HG02610 (cell line): ENCODE measurements at regions not wholly inside any gene's neighbourhood (a gene's known extent, or its start where the extent isn't known, plus 50 kb on each side); places are given as distances from the start of the nearest gene placed in this dataset.
A peak's percentile ranks its signal among the peaks of the same experiment; 100 is the strongest.

Source experiments
- ATAC-seq: cut with Tn5 transposase; IDR thresholded peaks from one replicate; pipeline ENCODE4 v1.9.1; 2021; ENCODE audit warnings: mild to moderate bottlenecking, moderate library complexity; ENCODE audit not compliant: unreplicated experiment

DNA sequence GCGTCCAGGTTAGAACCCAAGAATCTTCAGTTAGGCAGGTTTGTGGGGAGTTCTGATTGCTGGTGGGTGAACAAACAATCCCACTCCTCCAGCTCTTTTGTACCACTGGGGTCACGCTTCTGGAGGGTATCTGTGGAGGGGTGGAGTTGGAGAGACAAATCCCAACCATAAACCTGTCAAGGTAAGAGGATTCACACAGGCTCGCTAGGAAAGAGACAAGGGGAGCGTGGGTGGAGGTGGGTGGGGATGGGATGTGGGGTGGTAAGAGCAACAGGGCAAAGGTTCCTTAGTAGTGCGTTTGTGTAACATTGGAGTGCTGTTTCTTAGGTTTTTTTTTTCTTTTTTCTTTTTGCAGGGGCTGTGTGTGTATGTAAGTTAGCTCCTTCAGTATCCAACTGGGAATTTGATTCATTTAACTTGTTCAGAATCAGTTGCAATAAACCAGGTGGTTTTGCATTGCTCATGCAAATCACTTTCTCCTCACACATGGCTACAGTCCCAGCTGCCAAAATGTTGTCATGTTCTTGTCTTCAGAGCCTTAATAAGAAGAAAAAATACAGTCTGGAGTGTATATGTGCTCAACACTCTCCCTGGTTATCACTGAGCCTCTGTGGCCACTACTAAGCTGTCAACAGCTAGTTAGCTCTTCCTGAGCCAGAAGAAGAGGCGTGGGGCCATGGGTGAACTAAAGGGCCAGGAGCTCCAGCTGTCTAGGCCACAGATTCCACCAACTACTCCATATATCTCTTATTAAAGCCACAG, 164.0 kb upstream of the RAD23B start:
- ATAC-seq = no peak

DNA sequence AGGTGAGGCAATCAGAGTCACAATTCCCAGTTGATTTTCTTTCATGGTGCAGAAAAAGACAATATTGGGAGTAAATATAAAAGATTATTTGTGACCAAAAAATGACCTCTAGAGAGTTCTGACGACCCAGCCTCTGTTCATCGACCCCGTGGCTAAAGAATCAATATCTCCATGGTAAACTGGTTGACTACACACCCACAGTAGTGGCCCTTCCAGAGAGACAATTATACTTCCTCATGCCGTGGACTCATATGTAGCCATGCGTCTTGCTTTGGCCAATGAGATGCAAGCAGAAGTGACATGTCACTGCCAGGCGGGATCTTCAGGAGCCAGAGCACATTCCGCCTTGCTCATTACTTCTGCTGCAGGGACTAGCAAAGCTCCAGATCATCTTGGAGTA, 163.3 kb upstream of the RAD23B start:
- ATAC-seq = no peak

DNA sequence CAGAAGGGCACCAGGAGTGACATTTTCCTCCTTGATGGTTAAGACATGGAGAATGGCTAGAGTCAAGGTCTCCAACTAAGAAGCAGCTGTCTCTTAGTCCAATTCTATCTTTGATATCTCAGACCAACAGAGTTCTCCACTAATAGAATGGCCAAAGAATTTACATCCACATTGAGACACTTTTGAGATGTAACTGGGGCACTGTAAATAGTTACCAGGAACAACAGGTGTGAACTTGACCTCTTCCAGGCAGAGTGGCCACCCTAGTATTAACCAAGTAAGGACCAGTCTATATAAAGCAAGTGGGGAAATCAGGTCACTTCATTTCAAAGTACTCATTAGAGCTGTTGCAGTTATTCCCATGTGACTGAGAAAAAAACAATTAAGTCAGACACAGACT, 159.7 kb upstream of the RAD23B start:
- no peak for ATAC-seq

DNA sequence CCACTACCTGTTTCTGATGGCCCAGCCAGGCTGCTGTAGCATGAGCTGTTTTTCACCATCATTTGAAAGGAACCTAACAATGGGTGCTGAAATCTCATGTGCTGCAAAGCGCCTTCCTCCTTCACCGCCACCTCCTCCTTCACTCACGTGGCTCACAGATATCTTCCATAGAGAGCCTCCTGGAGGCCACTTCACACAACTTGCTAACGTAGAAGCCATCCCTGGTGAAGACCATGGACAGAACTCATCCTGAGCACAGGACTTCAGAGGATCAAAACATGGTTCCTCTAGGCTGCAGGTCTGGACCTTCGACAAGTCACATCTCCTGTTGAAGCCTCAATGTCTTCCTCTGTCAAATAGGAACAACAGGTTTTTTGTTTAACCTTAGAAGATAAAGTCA, 155.5 kb upstream of the RAD23B start:
- ATAC-seq = no peak

DNA sequence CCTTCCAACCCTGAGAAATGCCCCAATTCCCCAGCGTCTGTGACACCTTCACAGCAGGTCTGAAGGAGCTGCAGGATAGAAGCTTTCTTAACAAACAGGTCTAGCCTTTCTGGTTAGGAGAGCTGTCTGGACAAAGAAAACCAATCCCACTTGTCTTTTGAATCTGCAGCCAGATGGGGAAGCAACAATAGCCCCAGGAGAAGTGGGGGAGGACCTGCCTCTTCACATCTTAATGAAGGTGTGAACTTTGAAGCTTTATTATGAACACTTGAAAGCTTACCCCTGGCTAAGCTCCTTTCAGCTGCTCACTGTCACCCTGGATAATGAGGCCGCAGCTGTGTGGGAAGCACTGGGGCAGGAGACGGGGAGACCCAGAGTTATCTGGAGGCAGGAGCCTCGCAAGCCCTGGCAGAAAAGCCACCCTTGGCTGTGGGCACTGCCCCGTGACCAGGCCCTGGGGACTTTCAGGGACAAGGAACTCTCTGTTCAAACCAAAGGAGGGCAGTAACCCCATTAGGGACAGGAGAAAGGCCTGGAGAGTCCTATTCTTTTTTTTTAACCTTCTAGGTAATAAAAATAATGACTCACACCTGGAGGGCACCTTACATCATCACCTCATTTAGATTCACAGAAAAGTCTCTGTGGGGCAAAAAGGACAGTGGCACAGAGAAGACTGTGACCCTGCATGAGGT, 151.8 kb upstream of the RAD23B start:
- ATAC-seq = no peak

DNA sequence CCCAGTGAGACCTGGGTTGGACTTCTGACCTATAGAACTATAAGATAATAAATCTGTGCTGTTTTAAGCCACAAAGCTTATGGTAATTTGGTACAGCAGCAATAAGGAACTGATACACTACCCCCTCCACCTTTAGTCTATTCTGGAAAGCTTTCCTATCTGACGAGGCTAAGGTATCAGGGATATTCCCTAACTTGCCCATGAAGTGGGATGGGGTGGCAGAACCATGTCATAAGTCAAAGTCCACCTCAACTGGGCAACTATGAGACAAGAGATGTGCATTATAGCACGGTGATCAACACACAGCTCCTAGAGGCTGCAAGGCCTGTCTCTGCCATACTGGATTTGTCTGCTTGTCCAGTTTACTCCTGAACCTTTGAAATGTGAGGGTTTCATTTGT, 146.8 kb upstream of the RAD23B start:
- ATAC-seq = no peak

- ATAC-seq = no peak
Observed at GRCh38 chr9:107137495-107138202, 145.4 kb upstream of the RAD23B start.

GRCh38 chr9:107138261-107138992, 144.7 kb upstream of the RAD23B start:
- no peak for ATAC-seq

DNA sequence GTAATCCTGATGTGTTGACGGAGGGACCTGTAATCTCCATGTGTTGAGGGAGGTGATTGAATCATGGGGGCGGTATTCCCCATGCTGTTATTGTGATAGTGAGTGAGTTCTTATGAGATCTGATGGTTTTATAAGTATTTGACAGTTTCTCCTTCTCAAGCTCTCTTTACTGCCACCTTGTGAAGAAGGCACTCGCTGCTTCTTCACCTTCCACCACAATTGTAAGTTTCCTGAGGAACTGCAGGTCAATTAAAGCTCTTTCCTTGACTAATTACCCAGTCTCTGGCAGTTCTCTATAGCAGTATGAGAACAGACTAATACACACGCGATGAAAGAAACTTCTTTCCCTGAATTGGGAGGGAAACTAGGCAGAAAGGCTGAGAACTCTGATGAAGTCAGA, 141.1 kb upstream of the RAD23B start:
- no peak for ATAC-seq

DNA sequence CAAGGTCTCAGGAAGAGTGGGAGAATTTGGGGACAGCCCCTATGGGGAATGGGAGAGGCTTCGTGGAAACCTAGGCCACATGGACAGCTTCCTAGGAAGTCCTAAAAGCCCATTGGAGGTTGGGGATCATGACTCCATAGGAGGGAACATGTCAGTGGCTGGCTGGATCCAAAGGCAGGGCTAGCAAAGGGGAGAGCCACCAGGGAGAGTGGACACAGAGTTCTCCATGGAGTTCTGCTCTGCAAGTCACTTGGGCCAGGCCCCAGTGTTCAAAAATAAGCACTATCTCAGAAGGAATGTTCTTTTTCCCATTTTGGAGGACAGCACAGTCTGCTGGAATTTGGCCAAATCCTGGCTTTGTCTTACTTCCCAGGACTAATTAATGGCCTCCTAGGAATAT, 140.6 kb upstream of the RAD23B start:
- ATAC-seq = no peak

DNA sequence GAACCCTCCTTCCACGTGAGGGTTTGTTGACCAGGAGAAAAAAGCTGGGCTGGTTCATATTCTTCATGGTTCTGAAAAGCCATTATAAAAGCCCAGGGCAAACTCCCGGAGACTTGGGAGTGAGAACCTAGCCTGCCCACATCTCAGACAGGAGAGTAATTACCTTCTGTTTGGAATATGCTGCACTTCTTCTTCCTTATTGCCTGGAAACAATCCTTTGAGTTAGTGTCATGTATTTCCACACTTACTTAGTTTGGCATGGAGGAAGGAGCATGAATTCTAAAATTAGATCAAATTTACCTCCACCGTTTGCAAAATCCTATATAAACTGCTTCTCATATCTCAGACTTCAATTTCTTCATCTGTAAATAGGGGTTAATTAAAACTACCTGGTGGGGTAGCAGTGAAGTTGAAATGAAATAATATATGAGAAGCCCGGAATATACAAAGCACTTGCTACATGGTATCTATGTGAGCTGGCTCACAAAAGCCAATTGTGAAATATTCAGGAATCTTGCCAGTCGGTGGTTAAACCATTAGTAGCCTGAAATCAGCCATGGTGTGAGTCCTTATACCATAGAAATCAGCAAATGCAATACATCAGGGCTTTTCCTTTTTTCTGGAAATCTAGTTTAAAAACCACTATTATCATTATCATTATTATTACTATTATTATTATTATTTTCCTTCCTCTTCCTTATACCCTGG, 140.0 kb upstream of the RAD23B start:
- no peak for ATAC-seq

GRCh38 chr9:107144475-107144874, 138.6 kb upstream of the RAD23B start:
- no peak for ATAC-seq

DNA sequence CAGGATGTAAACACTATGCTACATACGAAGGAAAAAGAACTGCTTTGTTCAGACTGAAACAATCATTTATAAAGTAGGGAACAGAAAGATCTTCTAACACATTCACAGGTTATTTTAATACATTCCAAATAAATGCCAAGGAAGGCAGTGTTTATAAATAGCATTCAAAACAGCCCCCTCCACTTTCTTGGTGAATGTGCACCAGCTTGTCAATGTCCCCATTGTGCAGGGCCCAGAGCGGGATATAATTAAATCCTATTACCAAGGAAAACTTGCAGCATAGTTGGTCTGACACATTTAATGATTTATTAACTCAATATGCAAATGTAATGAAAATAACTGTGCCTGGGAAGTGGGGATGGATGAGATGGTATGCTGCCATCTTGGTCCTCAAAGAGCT, 135.9 kb upstream of the RAD23B start:
- ATAC-seq = no peak

DNA sequence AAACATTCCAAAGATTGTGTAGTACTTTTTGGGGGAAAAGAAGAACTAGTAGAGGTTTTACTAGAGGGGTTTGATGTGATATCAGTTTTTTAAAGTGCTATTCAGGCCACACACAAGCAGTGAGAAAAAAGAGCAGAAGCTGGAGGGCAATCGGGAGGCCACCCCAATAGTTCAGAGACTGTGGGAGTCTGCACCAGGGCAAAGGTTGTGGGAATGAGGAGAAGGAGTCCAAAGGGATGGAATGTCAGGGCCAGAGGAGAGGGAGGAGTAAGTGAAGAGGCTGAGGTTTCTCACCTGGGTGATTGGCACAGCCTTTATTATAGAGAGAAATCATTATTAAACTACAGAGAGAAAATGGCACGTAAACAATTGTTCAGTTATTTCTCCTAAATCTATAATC, 134.9 kb upstream of the RAD23B start:
- ATAC-seq = no peak

DNA sequence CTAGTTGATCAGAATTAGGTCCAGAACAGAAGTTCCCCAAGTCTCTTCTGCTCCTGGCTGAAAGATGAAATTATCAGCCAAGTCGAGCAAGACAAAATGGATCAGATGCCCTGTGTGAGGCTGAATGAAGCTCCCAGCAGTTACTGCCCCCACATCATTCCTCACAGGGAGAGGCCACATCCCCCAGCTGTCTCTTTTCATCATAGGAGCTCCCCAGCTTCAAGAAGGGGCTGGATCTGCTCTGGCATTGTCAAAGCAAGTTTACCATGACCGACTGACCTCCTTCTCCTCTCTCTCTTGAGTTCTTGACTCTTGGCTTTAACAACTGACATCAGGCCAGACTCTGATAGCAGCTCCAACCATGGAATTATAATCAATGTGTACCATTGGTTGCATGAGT, 133.3 kb upstream of the RAD23B start:
- ATAC-seq = no peak

- ATAC-seq = no peak
Observed at GRCh38 chr9:107153336-107153735, 129.7 kb upstream of the RAD23B start.

DNA sequence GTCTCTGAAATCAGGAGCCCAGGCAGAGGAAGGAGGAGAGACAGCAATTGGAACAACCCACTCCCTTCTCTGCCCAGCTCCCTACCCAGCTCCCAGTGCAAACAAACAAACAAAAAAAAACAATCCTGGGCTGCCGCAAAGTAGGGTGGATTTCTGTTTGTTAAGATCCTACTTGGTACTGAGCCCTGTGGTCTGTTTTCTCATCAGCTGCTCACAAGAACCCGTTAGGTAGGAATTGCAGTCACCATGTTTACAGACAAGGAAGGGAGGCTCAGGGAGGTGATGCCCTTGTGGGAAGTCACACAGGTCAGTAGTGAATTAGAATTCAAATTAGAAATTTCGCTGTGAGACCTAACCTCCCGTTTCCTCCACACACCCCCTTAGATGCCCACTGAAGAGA, 128.8 kb upstream of the RAD23B start:
- ATAC-seq = no peak

GRCh38 chr9:107154766-107155165, 128.3 kb upstream of the RAD23B start:
- no peak for ATAC-seq

- ATAC-seq = no peak
Observed at GRCh38 chr9:107155244-107155817, 127.7 kb upstream of the RAD23B start.

DNA sequence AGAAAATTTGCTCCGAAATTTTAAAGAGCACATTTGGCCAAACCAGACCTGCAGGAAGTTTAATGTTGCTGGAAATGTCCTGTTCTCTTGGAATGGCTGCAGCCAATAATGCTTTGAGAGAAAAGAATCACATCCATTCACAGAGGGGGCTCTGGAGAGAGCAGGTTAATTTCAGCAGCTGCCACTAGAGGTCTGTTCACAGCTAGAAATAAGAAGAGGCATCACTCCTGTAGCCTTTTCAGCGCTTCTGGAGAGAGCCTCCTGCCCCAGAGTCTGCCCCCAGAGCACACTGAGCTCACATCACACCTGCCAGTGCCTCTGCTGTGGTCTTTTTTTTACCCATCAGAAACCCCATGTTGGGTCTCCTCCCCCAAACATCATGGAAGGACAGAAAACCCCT, 124.8 kb upstream of the RAD23B start:
- peak; percentile 75 for ATAC-seq
